RWPE1 (cell line): ENCODE measurements at regions not wholly inside any gene's neighbourhood (a gene's known extent, or its start where the extent isn't known, plus 50 kb on each side); places are given as distances from the start of the nearest gene placed in this dataset.

Experiments
- CTCF ChIA-PET: fragments of 350-600 bp; sonication (Branson Sonifier 250); formaldehyde crosslinking; extraction: SDS; loops from one replicate; lab custom pipeline; 2021; lab: Yijun Ruan, JAX
- POLR2A ChIA-PET: fragments of 400-600 bp; formaldehyde crosslinking; extraction: SDS; loops from one replicate; lab custom pipeline; 2020; ENCODE audit warnings: antibody characterized with exemption; ENCODE audit not compliant: low non-redundant PET; lab: Yijun Ruan, JAX
- DNase-seq: peaks from one replicate; pipeline ENCODE4 v3.0.0; 2012; ENCODE audit warnings: low spot score
- H3K27ac ChIP-seq: fragments of 450-650 bp; 2 replicates; pipeline ENCODE4 v1.5.1; 2017
- TF ChIP-seq, protein P1 (sequence below): fragments of 450-650 bp; conservative IDR thresholded peaks from 2 replicates; pipeline ENCODE4 v1.5.1; 2017; ENCODE audit warnings: low read depth, mild to moderate bottlenecking

DNA sequence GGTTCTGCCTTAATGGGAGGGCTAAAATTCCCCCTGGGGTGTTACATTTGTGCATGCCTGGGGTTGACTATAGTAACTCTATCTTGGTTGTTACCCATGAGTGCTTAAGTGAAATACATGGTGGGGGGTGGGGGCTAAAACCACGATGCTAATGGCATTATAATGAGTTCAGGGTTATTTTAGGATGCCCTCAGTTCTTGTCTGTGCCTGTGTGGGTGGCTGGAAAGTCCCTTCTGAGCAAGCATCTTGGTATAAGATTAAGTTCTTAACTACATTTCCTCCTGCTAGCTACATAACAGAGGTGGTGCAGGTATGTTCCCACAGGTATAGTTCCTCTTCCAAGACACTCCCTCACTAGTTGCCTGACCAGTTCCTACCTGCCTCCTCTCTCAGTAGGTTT lies 822.3 kb downstream of the LRFN5 start:
- DNase-seq = no peak
- H3K27ac ChIP-seq = no peak overlapping the region
- TF ChIP-seq, protein P1, sequence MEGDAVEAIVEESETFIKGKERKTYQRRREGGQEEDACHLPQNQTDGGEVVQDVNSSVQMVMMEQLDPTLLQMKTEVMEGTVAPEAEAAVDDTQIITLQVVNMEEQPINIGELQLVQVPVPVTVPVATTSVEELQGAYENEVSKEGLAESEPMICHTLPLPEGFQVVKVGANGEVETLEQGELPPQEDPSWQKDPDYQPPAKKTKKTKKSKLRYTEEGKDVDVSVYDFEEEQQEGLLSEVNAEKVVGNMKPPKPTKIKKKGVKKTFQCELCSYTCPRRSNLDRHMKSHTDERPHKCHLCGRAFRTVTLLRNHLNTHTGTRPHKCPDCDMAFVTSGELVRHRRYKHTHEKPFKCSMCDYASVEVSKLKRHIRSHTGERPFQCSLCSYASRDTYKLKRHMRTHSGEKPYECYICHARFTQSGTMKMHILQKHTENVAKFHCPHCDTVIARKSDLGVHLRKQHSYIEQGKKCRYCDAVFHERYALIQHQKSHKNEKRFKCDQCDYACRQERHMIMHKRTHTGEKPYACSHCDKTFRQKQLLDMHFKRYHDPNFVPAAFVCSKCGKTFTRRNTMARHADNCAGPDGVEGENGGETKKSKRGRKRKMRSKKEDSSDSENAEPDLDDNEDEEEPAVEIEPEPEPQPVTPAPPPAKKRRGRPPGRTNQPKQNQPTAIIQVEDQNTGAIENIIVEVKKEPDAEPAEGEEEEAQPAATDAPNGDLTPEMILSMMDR = no peak
- CTCF ChIA-PET = no interaction called here
- POLR2A ChIA-PET = no interaction called here

DNA sequence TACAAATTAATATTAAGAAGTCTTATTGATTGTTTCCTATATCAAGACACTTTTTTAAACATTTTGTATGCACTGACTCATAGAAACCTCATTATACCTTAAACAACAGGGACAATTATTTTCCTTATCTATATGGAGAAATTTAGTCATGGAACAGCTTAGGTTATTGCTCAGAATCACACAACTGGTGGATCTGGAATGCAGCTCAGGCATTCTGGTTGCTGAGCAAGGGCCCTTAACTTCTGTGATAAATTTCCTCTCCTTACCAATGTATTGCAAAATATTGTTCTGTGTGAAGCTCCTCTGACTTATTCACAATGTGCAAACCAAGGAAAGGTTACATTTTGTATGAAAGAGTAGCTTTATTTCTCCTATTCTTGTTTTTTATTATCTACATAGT lies 817.8 kb downstream of the LRFN5 start:
- ChIA-PET POLR2A (no interaction called here), CTCF (interaction anchor here (0.6 kb wide), 1 partner anchor 147 kb away, joined by 3 read pairs; no protein-coding TSS in a partner anchor)
- no peak for DNase-seq
- TF ChIP-seq, protein P1 = no peak
- no peak overlapping the region for H3K27ac ChIP-seq

DNA sequence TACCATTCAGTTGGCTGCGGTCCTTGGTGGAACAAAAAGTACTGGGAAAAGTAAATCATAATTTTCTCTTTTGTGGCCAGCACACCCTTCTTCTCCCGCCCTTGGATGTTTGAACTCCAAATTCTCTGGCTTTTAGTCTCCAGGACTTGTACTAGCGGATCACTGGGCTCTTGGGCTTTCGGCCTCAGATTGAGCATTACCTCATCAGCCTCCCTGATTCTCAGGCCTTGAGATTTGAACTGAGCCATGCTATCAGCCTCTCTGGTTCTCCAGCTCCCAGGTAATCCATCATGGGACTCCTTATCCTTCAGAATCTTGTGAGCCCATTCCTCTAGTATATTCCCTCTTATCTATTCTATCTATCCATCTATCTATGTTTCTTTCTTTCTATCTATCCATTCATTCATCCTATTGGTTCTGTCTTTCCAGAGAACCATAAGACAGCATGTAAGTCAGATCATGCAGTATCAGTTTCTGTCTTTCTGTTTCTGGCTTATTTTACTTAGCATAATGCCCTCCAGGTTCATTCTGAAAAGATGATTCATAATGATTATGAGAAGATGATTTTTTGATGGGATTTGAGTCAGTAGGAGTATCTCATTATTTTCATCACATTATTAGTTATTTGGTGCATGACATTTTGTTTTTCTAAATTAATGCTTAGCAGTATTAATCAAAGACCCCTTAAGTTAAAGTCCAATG lies 814.9 kb downstream of the LRFN5 start:
- no peak for DNase-seq
- ChIA-PET CTCF (no interaction called here), POLR2A (no interaction called here)
- TF ChIP-seq, protein P1 = no peak
- no peak overlapping the region for H3K27ac ChIP-seq

DNA sequence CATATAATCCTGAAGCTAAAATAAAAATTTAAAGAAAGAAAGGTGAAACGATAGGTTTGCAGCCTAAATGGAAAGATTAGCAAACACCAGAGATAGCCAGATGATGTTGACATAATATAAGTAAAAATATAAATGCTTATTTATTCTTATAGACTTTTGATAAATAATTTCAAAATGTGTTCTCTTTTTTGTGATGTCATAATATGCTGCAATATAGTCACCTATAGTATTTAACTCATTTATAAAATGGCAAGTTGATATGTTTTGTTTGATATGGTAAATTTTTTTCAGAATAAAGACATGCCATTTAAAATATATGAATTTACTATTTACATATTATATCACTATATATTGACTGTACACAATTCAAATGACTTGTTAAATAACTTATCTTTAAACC lies 813.4 kb downstream of the LRFN5 start:
- ChIA-PET CTCF (no interaction called here), POLR2A (no interaction called here)
- H3K27ac ChIP-seq = no peak overlapping the region
- DNase-seq = no peak
- TF ChIP-seq, protein P1 = no peak

DNA sequence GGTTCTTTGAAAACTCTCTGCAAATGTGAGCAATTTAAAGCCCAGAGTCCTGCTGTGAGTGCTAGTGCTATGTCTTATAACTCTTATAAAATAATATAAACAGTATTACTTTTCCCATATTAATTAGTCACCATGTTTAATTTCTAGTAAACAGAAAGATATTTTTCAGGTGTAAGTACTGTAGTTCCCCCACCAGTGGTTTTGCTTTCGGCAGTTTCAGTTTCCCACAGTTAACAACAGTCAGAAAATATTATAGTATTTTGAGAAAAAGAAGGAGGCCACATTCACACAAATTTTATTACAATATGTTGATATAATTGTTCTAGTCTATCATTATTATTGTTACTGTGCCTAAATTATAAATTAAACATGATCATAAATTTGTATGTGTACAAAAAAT lies 800.5 kb downstream of the LRFN5 start:
- TF ChIP-seq, protein P1 = no peak
- no peak for DNase-seq
- ChIA-PET CTCF (no interaction called here), POLR2A (no interaction called here)
- H3K27ac ChIP-seq = no peak overlapping the region

DNA sequence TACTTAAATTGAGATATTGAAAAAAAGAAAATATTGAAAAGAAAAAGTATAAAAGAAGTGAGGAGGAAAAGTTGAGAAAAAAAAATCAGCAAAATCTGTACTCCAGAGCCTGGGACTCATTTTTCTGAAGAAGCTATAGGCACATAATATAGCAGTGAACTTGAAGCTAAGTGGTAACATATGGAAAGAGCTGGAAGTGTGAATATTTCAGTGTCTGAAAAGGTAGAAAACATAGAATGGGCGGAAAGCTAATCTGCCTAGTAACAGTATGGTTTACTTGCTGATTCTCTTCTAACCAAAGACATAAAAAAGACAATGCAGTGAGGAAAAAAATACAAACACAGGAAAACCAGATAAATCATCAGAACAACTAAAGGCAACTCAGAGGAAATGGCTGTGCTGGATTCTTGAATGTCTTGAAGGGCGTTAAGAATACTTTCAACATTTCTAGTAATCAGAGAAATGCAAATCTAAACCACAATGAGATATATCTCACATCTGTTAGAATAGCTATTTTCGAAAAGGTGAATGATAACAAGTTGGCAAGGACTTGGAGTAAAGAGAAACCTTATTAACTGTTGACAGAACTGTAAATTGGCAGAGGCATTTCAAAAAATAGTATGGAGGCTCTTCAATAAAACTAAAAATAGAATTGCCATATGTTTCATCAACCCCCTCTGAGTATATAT lies 784.6 kb downstream of the LRFN5 start:
- TF ChIP-seq, protein P1 = no peak
- no peak overlapping the region for H3K27ac ChIP-seq
- ChIA-PET CTCF (no interaction called here), POLR2A (no interaction called here)
- DNase-seq = no peak
